Adrenal gland (tissue), 5 donors: ENCODE measurements at regions not wholly inside any gene's neighbourhood (a gene's known extent, or its start where the extent isn't known, plus 50 kb on each side); places are given as distances from the start of the nearest gene placed in this dataset.

Source experiments
- CTCF ChIP-seq, 6 experiments: fragments of 450-650 bp in 4 of 6; fragments of 200-600 bp in 2 of 6; sonication (generic) in 1 of 6; IDR thresholded peaks; 1 replicate in 5 of 6; 2 replicates in 1 of 6; pipeline versions ENCODE4 v1.5.1 to v1.8.0; 2016 to 2021; ENCODE audit warnings: antibody characterized with exemption in 6 of 6, mild to moderate bottlenecking in 2 of 6, moderate library complexity in 1 of 6
- POLR2A ChIP-seq, 2 donors: fragments of 450-650 bp; IDR thresholded peaks; one replicate each; pipeline ENCODE4 v1.6.1; 2017; ENCODE audit warnings: antibody characterized with exemption in 2 of 2, mild to moderate bottlenecking in 2 of 2, moderate library complexity in 1 of 2
- donor health status: DM: no; HTN: no; CAD: no.

DNA sequence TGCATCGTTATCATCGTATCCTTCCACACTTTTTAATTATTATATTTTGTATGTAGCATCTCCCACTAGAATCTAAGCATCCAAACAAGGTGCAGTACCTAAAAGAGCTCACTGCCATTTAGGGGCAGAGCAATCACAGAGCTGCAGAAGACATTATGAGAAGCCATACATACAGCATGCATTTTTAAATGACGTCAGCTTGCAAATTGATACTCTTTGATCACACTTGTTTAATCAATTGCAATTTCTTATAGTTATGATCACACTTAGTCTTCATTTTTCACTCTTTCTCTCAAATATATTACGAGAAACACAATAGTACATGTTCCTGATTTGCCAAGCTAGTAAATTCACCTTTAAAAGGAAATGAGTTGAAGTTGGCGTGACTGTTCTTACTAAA, 753.3 kb upstream of the LRRN3 start:
- TF ChIP-seq CTCF (IDR thresholded peaks at IDR 0.05) (no peak), POLR2A (IDR thresholded peaks at IDR 0.05) (no peak)
